LNCaP clone FGC (cell line): ENCODE measurements at regions not wholly inside any gene's neighbourhood (a gene's known extent, or its start where the extent isn't known, plus 50 kb on each side); places are given as distances from the start of the nearest gene placed in this dataset.

Experiments
- DNase-seq: peaks from one replicate; pipeline ENCODE4 v3.0.0-alpha.2; 2011; ENCODE audit warnings: low read depth
- H3K4me3 ChIP-seq: 2 replicates; pipeline ENCODE4 v1.5.1; 2011; ENCODE audit warnings: mild to moderate bottlenecking, low read depth, low read length, control low read depth
- CTCF ChIP-seq: IDR thresholded peaks from 2 replicates; pipeline ENCODE4 v1.5.1; 2012; ENCODE audit warnings: mild to moderate bottlenecking; ENCODE audit not compliant: control insufficient read depth, insufficient read depth; ENCODE audit errors: extremely low read depth

- no peak for DNase-seq
- no peak overlapping the region for H3K4me3 ChIP-seq
- TF ChIP-seq CTCF: no peak
These were observed 249.6 kb downstream of the MSRB3 start for GRCh38 chr12:65528127-65528526.

GRCh38 chr12:65529106-65529505 lies 250.6 kb downstream of the MSRB3 start:
- TF ChIP-seq CTCF: no peak
- no peak for DNase-seq

GRCh38 chr12:65529771-65530435 lies 251.4 kb downstream of the MSRB3 start:
- TF ChIP-seq CTCF: no peak
- no peak overlapping the region for H3K4me3 ChIP-seq
- no peak for DNase-seq

More at GRCh38 chr12:65529106-65529505, 250.6 kb downstream of the MSRB3 start:
- no peak overlapping the region for H3K4me3 ChIP-seq

- TF ChIP-seq CTCF: no peak
- DNase-seq: no peak
- no peak overlapping the region for H3K4me3 ChIP-seq
These were observed 253.7 kb downstream of the MSRB3 start for GRCh38 chr12:65532162-65532561.

GRCh38 chr12:65532764-65533163 lies 254.3 kb downstream of the MSRB3 start:
- no peak for TF ChIP-seq CTCF
- no peak overlapping the region for H3K4me3 ChIP-seq
- DNase-seq: no peak

GRCh38 chr12:65533177-65533883 lies 254.8 kb downstream of the MSRB3 start:
- no peak overlapping the region for H3K4me3 ChIP-seq
- DNase-seq: no peak
- no peak for TF ChIP-seq CTCF
